Loucy (cell line): ENCODE measurements at regions not wholly inside any gene's neighbourhood (a gene's known extent, or its start where the extent isn't known, plus 50 kb on each side); places are given as distances from the start of the nearest gene placed in this dataset.

ENCODE experiments used
- H2AFZ ChIP-seq: fragments of 200-600 bp; sonication (generic); 2 replicates; pipeline ENCODE4 v1.6.0; 2016; ENCODE audit warnings: antibody characterized with exemption, mild to moderate bottlenecking, low read length, moderate library complexity
- H3F3A ChIP-seq: fragments of 200-600 bp; 2 replicates; pipeline ENCODE4 v1.6.0; 2016; ENCODE audit warnings: antibody characterized with exemption, low read depth, mild to moderate bottlenecking
- H3K27me3 ChIP-seq: fragments of 200-600 bp; sonication (generic); 2 replicates; pipeline ENCODE4 v1.6.1; 2014; ENCODE audit warnings: low read length, mild to moderate bottlenecking; ENCODE audit not compliant: insufficient read depth, poor library complexity, severe bottlenecking
- H3K36me3 ChIP-seq: fragments of 200-600 bp; sonication (generic); 2 replicates; pipeline ENCODE4 v1.6.1; 2016; ENCODE audit warnings: low read length; ENCODE audit not compliant: insufficient read depth
- H3K4me1 ChIP-seq: fragments of 200-600 bp; sonication (generic); 2 replicates; pipeline ENCODE4 v1.5.1; 2014; ENCODE audit warnings: low read length, mild to moderate bottlenecking; ENCODE audit not compliant: insufficient read depth, poor library complexity, severe bottlenecking
- H3K4me2 ChIP-seq: fragments of 200-600 bp; sonication (generic); 2 replicates; pipeline ENCODE4 v1.6.0; 2014; ENCODE audit warnings: antibody characterized with exemption, low read length, low read depth, mild to moderate bottlenecking; ENCODE audit not compliant: poor library complexity, severe bottlenecking
- H3K4me3 ChIP-seq: fragments of 200-600 bp; sonication (generic); 2 replicates; pipeline ENCODE4 v1.5.1; 2014; ENCODE audit warnings: low read length, mild to moderate bottlenecking, mixed read lengths; ENCODE audit not compliant: poor library complexity, severe bottlenecking
- H3K79me2 ChIP-seq: fragments of 200-600 bp; sonication (generic); 2 replicates; pipeline ENCODE4 v1.6.1; 2014; ENCODE audit warnings: low read length; ENCODE audit not compliant: insufficient read depth
- H3K9ac ChIP-seq: fragments of 200-600 bp; sonication (generic); 2 replicates; pipeline ENCODE4 v1.6.0; 2014; ENCODE audit warnings: mild to moderate bottlenecking, low read depth, low read length, moderate library complexity; ENCODE audit not compliant: poor library complexity, severe bottlenecking
- H3K9me2 ChIP-seq: fragments of 200-600 bp; sonication (generic); replicated peaks from 2 replicates; pipeline ENCODE4 v1.6.1; 2016; ENCODE audit warnings: low read depth, low read length, mixed read lengths
- H3K9me3 ChIP-seq: fragments of 200-600 bp; sonication (generic); 2 replicates; pipeline ENCODE4 v1.6.1; 2014; ENCODE audit warnings: mild to moderate bottlenecking, antibody characterized with exemption, low read length, low read depth; ENCODE audit not compliant: insufficient read depth
- H4K20me1 ChIP-seq: fragments of 200-600 bp; sonication (generic); 2 replicates; pipeline ENCODE4 v1.6.0; 2014; ENCODE audit warnings: antibody characterized with exemption, low read length, mild to moderate bottlenecking; ENCODE audit not compliant: insufficient read depth, poor library complexity, severe bottlenecking
- EZH2phosphoT487 ChIP-seq: fragments of 200-600 bp; IDR thresholded peaks from 2 replicates; pipeline ENCODE4 v1.6.1; 2018; ENCODE audit warnings: antibody characterized with exemption, mild to moderate bottlenecking, moderate library complexity, borderline replicate concordance
- TF ChIP-seq, protein P1 (sequence below): fragments of 200-600 bp; sonication (generic); conservative IDR thresholded peaks from 2 replicates; pipeline ENCODE4 v1.5.1; 2014; ENCODE audit warnings: mild to moderate bottlenecking, antibody characterized with exemption, low read length

DNA sequence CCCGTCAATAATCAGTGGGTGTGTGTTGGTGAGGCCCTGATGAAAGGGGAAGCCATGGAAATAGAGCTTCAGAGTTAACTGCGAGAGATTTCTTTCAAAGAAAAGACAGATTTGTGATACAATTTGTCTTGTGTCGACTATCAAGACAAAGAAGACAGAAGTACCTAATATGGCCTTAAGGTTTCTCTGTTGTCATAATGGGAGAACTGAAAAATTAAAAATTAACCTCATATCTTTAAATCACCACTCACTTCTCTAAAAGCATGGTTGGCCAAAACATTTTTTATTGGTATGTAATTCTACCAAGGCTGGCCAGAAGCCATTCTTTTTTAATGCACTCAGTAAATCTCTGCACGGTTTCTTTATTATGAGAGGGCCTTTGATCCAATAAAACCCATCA is 282.9 kb upstream of the WWC1 start:
- H3K4me3 ChIP-seq: no peak overlapping the region
- H3K4me2 ChIP-seq: no peak overlapping the region
- H3K9me3 ChIP-seq: no peaks in the 10 kb centered on the region
- no peak for TF ChIP-seq EZH2phosphoT487
- TF ChIP-seq, protein P1, sequence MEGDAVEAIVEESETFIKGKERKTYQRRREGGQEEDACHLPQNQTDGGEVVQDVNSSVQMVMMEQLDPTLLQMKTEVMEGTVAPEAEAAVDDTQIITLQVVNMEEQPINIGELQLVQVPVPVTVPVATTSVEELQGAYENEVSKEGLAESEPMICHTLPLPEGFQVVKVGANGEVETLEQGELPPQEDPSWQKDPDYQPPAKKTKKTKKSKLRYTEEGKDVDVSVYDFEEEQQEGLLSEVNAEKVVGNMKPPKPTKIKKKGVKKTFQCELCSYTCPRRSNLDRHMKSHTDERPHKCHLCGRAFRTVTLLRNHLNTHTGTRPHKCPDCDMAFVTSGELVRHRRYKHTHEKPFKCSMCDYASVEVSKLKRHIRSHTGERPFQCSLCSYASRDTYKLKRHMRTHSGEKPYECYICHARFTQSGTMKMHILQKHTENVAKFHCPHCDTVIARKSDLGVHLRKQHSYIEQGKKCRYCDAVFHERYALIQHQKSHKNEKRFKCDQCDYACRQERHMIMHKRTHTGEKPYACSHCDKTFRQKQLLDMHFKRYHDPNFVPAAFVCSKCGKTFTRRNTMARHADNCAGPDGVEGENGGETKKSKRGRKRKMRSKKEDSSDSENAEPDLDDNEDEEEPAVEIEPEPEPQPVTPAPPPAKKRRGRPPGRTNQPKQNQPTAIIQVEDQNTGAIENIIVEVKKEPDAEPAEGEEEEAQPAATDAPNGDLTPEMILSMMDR: no peak
- H3F3A ChIP-seq: no peaks in the 10 kb centered on the region
- H3K36me3 ChIP-seq: no peaks in the 10 kb centered on the region
- H3K9me2 ChIP-seq: no peaks in the 10 kb centered on the region
- H3K4me1 ChIP-seq: no peaks in the 10 kb centered on the region
- no peaks in the 10 kb centered on the region for H3K79me2 ChIP-seq
- no peaks in the 10 kb centered on the region for H4K20me1 ChIP-seq
- H3K27me3 ChIP-seq: no peaks in the 10 kb centered on the region
- H3K9ac ChIP-seq: no peak overlapping the region
- H2AFZ ChIP-seq: no peak overlapping the region

DNA sequence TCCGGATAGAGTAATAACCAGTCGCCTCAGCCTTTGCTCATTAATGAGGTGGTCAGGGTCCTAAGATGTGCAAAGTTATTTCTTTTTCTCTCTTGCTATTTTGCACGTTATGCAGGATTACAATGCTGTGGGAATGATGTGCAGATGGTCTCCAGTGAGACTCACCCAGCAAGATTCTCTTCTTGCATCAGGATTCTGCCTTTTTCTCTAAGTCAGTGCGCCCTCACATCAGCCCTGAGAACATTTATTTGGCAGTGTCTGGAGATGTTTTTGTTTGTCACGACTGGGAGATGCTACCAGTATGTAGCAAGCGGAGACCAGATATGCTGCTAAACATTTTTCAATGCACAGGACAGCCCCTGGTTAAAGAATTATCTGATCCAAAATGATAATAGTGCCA is 280.3 kb upstream of the WWC1 start:
- Histone ChIP-seq H3F3A (no peaks in the 10 kb centered on the region), H3K4me3 (no peak overlapping the region), H3K4me1 (no peaks in the 10 kb centered on the region), H4K20me1 (no peaks in the 10 kb centered on the region), H3K4me2 (no peak overlapping the region), H3K27me3 (no peaks in the 10 kb centered on the region), H3K79me2 (no peaks in the 10 kb centered on the region), H3K9me3 (no peaks in the 10 kb centered on the region), H2AFZ (no peak overlapping the region), H3K36me3 (no peaks in the 10 kb centered on the region), H3K9ac (no peak overlapping the region), H3K9me2 (no peaks in the 10 kb centered on the region)
- TF ChIP-seq EZH2phosphoT487: no peak
- TF ChIP-seq, protein P1: no peak

DNA sequence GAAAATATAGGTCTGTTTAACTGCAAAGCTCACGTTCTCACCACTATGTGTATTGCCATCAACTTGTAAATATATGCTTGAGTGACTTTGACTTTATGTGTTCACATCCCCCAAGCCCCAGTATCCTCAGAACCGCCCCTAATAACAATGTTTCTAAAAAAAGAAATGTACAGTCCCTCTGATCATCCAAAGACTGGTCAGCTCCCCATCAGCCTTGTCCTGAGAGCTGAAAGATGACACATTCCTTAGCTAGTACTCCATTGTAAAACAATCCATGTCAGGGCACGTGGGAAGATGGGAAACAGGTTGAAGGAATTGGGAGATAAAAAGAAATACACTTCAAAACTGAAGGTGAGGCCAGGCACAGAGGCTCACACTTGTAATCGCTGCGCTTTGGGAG is 279.4 kb upstream of the WWC1 start:
- Histone ChIP-seq H3K4me1 (no peaks in the 10 kb centered on the region), H3K9me3 (no peaks in the 10 kb centered on the region), H2AFZ (no peak overlapping the region), H3F3A (no peaks in the 10 kb centered on the region), H3K27me3 (no peaks in the 10 kb centered on the region), H4K20me1 (no peaks in the 10 kb centered on the region), H3K9me2 (no peaks in the 10 kb centered on the region), H3K4me2 (no peak overlapping the region), H3K4me3 (no peak overlapping the region), H3K9ac (no peak overlapping the region), H3K79me2 (no peaks in the 10 kb centered on the region), H3K36me3 (no peaks in the 10 kb centered on the region)
- TF ChIP-seq, protein P1: no peak
- TF ChIP-seq EZH2phosphoT487: no peak
